Ammon's horn (tissue), 1 donor: ENCODE measurements at regions not wholly inside any gene's neighbourhood (a gene's known extent, or its start where the extent isn't known, plus 50 kb on each side); places are given as distances from the start of the nearest gene placed in this dataset.

ENCODE experiments used
- DNase-seq: peaks from one replicate; pipeline ENCODE4 v3.0.0-alpha.2; 2016; ENCODE audit warnings: low spot score

DNA sequence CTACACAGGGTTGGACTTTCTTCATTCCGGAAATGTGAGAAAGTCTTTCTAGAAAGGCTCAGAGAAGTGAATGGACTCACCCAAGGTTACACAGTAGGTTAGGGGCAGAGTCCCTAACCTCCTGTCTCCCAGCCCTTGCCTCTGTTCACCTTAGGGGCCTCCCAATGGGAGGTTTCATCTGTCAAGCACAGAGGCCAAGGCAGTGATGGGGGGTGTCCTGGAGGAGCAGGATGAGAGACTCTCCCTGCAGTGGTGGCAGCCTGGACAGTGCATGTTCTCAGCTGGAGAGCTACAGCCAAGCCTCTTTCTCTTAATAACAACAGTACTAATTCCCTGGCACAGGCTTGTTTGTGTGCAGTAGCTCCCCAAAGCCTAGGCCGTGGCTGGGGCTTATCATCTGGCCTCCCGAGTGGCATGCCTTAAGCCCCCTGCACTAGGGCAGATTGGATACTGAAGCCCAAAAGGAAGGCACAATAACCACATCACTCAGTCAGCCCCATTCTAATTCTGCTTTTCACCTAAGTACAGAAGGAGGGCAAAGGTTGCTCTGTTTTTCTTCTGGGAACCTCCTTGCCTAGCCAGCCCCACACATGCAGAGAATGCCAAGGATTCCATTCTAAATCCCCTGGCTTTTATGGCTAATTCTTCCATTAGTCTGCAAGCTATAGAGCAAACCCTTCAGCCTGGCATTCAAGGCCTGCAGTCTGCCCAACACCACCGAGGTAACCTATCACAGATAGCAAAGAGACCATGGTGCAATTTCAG lies 50.2 kb upstream of the XPA start:
- no peak for DNase-seq

DNA sequence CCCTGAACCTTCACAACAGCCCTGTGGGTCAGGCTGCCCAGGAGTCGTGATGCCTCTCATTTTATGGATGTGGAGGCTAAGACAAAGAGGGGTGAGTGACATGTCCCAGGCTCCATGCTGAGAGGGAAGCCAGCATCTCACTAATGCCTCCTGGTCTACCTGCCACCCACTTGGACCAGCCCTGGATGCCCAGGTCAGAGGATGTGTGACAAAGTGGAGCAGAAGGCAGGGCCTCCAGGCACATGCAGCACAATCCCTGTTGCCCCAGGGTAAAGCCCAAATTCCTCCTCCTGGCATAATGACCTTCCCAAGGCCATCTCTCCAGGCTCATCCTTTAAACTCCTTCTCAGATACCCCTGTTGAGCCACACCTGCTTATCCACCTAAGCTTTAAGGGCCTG lies 51.4 kb upstream of the XPA start:
- DNase-seq: no peak

- DNase-seq: no peak
Observed at GRCh38 chr9:97749928-97750327, 52.8 kb upstream of the XPA start.

- no peak for DNase-seq
Observed at GRCh38 chr9:97751531-97751930, 54.4 kb upstream of the XPA start.

DNA sequence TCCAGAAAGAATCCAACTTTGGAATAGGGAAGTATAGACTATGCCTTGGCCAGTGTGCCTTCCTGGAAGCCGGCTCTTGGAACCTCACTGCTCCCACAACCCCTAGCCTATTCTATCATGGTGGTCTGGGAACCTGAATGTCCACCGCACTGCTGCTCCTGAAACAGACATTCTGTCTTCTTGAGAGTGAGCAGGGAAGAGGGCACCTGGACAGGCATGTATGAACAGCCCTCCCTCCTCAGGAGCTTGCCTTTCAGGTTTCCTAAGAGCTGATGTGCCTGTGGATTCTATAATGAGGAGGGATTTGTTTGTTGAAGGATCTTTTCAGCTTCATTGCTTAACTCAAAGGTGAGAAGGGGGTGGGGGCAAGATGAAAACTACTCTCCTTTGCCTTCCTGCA lies 55.1 kb upstream of the XPA start:
- DNase-seq: no peak

GRCh38 chr9:97753364-97753763 lies 56.2 kb upstream of the XPA start:
- DNase-seq: no peak

- DNase-seq: no peak
Observed at GRCh38 chr9:97753975-97754374, 56.8 kb upstream of the XPA start.

DNA sequence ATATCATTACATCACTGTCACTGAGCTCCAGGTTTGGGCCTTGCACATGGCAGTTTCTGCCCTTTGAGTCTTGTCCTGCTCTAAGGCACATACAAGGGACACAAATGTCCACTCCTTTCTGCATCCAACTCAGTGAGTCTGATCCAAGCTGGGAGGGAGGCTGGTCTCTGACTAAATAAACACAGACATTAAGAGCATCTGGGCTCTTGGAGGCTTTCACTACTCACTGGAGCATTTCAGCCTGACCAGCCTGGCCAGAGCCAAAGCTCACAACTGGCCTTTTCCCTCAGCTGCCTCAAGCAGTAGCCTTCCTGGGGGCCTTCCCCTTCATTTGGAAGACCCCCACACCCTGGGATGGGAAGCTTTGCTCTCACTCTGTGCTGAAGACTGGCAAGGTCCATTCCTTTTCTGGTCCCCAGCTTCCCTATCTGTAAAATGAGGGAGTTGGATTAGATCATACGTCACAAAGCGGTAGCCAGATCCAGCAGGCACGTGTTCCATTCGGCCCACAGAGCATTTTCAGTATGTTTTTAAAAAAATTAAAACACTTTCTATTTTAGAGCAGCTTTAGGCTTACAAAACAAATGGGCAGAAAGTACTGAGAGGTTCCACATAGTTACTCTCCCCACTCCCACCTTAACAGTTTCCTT lies 58.6 kb upstream of the XPA start:
- DNase-seq: no peak

GRCh38 chr9:97756991-97757390 lies 59.9 kb upstream of the XPA start:
- no peak for DNase-seq

- DNase-seq: no peak
Observed at GRCh38 chr9:97758334-97758916, 61.3 kb upstream of the XPA start.

GRCh38 chr9:97759581-97760288 lies 62.6 kb upstream of the XPA start:
- peak; percentile 54 for DNase-seq

DNA sequence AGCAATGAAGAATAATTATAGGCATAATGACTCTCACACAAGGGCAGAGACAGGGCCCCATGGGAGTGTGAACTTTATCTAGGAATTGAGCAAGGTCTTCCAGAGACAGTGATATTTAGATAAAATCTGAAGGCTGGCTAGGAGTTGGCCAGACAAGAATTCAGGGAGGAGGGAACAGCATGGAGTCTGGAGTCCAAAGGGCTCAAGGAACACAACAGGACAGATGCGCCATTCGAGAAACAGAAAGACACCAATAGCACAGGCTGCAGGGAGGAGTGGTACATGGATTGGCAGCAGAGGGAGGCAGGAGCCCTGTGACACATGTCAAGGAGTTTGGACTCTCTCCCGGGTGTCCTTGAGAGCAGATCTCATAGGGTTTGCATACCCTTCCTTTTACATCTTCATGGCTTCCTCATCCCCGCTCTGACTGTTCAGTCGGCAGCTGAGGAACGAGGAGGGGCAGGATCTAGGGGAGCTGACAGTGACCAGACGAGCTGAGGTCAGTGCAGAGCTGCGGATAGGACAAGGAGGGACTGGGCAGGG lies 64.0 kb upstream of the XPA start:
- DNase-seq: no peak

DNA sequence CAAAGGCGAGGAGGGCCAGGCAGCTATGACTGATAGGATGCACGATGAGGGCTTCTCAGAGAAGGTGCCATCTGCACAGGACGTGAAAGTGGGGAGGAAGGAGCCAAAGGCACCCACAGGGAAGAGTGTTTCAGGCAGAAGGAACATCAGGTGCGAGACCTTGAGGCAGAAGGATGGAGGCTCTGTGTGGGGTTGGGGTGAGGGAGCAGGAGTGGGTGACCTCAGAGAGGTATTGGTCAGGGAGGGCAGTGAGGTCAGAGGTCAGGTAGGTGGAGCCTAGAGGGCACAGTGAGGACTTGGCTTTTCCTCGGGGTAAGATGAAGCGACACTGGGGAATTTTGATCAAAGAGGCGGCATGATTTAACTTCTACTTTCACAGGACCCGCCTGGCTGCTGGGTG lies 64.7 kb upstream of the XPA start:
- DNase-seq: no peak

DNA sequence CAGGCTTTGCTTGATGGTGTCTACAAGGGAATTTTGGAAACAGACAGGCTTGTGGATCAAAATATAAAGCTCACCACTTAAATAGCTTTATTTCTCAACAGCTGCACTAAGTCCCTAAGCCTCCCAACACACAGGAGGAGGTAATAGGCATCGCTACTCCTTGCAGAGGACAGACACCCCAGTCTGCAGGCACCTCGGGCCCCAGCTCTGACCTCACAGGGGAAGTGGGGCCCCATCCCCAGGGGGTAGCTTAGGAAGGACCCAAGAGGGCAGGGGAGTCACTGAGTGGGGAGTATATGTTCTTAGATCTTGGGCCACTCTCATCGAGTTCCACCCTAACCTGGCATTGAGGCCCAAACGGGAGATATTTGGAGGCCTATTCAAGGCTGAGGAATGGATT lies 66.7 kb upstream of the XPA start:
- no peak for DNase-seq

DNA sequence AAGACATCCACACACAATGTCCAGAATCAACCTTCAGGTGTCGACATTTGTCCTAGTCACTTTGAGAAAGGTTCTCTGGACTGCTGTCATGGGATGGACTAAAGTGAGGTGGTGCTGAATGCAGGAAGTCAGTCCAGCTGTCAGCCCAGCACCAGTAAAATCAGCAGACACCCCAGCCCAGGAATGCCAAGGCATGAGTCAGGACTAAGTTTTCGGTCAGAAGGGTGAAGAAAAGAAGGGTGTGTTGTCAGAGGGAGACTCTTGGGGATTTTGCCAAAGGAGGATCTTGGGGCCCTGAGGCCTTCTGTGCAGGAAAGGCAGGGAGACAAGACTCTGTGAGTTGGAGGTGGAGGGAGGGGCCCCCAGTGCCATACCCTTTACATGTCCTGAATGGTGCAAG lies 69.0 kb upstream of the XPA start:
- DNase-seq: no peak

- no peak for DNase-seq
Observed at GRCh38 chr9:97766610-97767009, 69.5 kb upstream of the XPA start.

DNA sequence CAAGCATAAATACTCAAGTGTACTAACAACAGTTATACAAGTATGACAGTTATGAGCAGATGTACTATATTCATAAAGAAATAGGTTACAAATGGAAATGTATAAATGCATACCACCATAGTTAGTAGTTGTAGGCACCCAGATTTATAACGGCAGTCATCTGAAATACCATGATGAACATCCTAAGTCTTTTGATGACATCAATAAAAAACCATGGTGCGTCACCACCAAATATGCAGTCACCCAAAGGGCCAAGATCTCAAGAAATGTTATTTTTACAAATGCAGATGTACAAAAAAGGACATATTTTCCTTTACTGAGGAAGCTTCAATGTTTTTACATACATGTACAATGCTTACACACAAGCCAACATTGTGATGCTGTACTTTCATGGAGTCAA lies 70.8 kb upstream of the XPA start:
- no peak for DNase-seq

GRCh38 chr9:97768746-97769145 lies 71.6 kb upstream of the XPA start:
- DNase-seq: no peak

GRCh38 chr9:97769208-97769607 lies 72.1 kb upstream of the XPA start:
- DNase-seq: no peak

- DNase-seq: no peak
Observed at GRCh38 chr9:97770808-97771372, 73.8 kb upstream of the XPA start.

- no peak for DNase-seq
Observed at GRCh38 chr9:97771641-97772040, 74.5 kb upstream of the XPA start.

GRCh38 chr9:97772145-97772544 lies 75.0 kb upstream of the XPA start:
- DNase-seq: no peak
